HepG2 (cell line): ENCODE measurements at regions not wholly inside any gene's neighbourhood (a gene's known extent, or its start where the extent isn't known, plus 50 kb on each side); places are given as distances from the start of the nearest gene placed in this dataset.
A peak's percentile ranks its signal among the peaks of the same experiment; 100 is the strongest.

ENCODE experiments used
- CENPX ChIP-seq: sonication (generic); formaldehyde crosslinking; IDR thresholded peaks from 2 replicates; pipeline ENCODE4 v1.9.0; 2021; ENCODE audit warnings: mild to moderate bottlenecking, missing genetic modification reagents, moderate library complexity
- CHD2 ChIP-seq: IDR thresholded peaks from 2 replicates; pipeline ENCODE4 v1.6.1; 2011; ENCODE audit warnings: low read depth, low read length, improper control_type of control experiment
- FOXA3 ChIP-seq: IDR thresholded peaks from 2 replicates; pipeline ENCODE4 v1.6.1; 2016; ENCODE audit warnings: missing genetic modification reagents, missing compliant biosample characterization
- FOXP1 ChIP-seq, 2 experiments: fragments of 450-650 bp in 1 of 2; IDR thresholded peaks; 2 replicates each; pipeline ENCODE4 v1.6.1; 2017 to 2018; ENCODE audit warnings: antibody characterized with exemption in 1 of 2
- KLF15 ChIP-seq: sonication (generic); formaldehyde crosslinking; IDR thresholded peaks from 2 replicates; pipeline ENCODE4 v1.8.1; 2023; ENCODE audit warnings: borderline replicate concordance, mild to moderate bottlenecking, inconsistent platforms, missing genetic modification reagents, mixed read lengths
- NRL ChIP-seq: sonication (generic); formaldehyde crosslinking; IDR thresholded peaks from 2 replicates; pipeline ENCODE4 v1.5.0; 2020; ENCODE audit warnings: missing genetic modification reagents, mild to moderate bottlenecking, moderate library complexity, borderline replicate concordance
- SATB2 ChIP-seq: sonication (generic); formaldehyde crosslinking; IDR thresholded peaks from 2 replicates; pipeline ENCODE4 v1.5.0; 2020; ENCODE audit warnings: missing genetic modification reagents
- SIX1 ChIP-seq: sonication (generic); formaldehyde crosslinking; IDR thresholded peaks from 2 replicates; pipeline ENCODE4 v1.4.0; 2020; ENCODE audit warnings: missing genetic modification reagents, borderline replicate concordance
- SP5 ChIP-seq: IDR thresholded peaks from 2 replicates; pipeline ENCODE4 v1.6.1; 2016; ENCODE audit warnings: low read depth, borderline replicate concordance
- STAG1 ChIP-seq: sonication (generic); formaldehyde crosslinking; IDR thresholded peaks from 2 replicates; pipeline ENCODE4 v1.4.0; 2020; ENCODE audit warnings: missing genetic modification reagents
- TCF7 ChIP-seq: sonication (generic); IDR thresholded peaks from 2 replicates; pipeline ENCODE4 v1.6.1; 2016; ENCODE audit warnings: antibody characterized with exemption, low read depth
- ZBTB3 ChIP-seq: sonication (generic); formaldehyde crosslinking; IDR thresholded peaks from 2 replicates; pipeline ENCODE4 v1.4.0; 2020; ENCODE audit warnings: low read depth, mild to moderate bottlenecking, moderate library complexity, missing genetic modification reagents, borderline replicate concordance
- ZMYM2 ChIP-seq: sonication (generic); formaldehyde crosslinking; IDR thresholded peaks from 2 replicates; pipeline ENCODE4 v1.8.0; 2022; ENCODE audit warnings: mild to moderate bottlenecking, missing genetic modification reagents
- ZNF317 ChIP-seq: sonication (generic); formaldehyde crosslinking; IDR thresholded peaks from 2 replicates; pipeline ENCODE4 v1.5.0; 2020; ENCODE audit warnings: mild to moderate bottlenecking, missing genetic modification reagents
- ZNF552 ChIP-seq: sonication (generic); formaldehyde crosslinking; IDR thresholded peaks from 2 replicates; pipeline ENCODE4 v1.9.0; 2022; ENCODE audit warnings: missing genetic modification reagents, mild to moderate bottlenecking, borderline replicate concordance
- ZNF644 ChIP-seq: IDR thresholded peaks from 2 replicates; pipeline ENCODE4 v1.6.1; 2016; ENCODE audit warnings: low read depth
- ZNF709 ChIP-seq: sonication (generic); formaldehyde crosslinking; IDR thresholded peaks from 2 replicates; pipeline ENCODE4 v1.5.0; 2020; ENCODE audit warnings: mild to moderate bottlenecking, missing genetic modification reagents
- ZNF737 ChIP-seq: sonication (generic); formaldehyde crosslinking; IDR thresholded peaks from 2 replicates; pipeline ENCODE4 v1.5.0; 2020; ENCODE audit warnings: missing genetic modification reagents, mild to moderate bottlenecking, borderline replicate concordance
- ZNF749 ChIP-seq: sonication (generic); formaldehyde crosslinking; IDR thresholded peaks from 2 replicates; pipeline ENCODE4 v1.8.0; 2022; ENCODE audit warnings: mild to moderate bottlenecking, missing genetic modification reagents, moderate library complexity, borderline replicate concordance
- ZNF775 ChIP-seq: sonication (generic); formaldehyde crosslinking; IDR thresholded peaks from 2 replicates; pipeline ENCODE4 v1.4.0; 2020; ENCODE audit warnings: missing genetic modification reagents, mild to moderate bottlenecking, moderate library complexity, borderline replicate concordance
- TF ChIP-seq, protein P1 (sequence below): sonication (generic); formaldehyde crosslinking; IDR thresholded peaks from 2 replicates; pipeline ENCODE4 v1.4.0; 2020; ENCODE audit warnings: missing genetic modification reagents
- TF ChIP-seq, protein P2 (sequence below): sonication (generic); formaldehyde crosslinking; conservative IDR thresholded peaks from 2 replicates; pipeline ENCODE4 v1.8.0; 2022; ENCODE audit warnings: mild to moderate bottlenecking, moderate library complexity, missing genetic modification reagents
- TF ChIP-seq, protein P3 (sequence below): sonication (generic); formaldehyde crosslinking; IDR thresholded peaks from 2 replicates; pipeline ENCODE4 v1.5.0; 2020; ENCODE audit warnings: missing genetic modification reagents, mild to moderate bottlenecking, borderline replicate concordance
- TF ChIP-seq, protein P4 (sequence below): sonication (generic); formaldehyde crosslinking; IDR thresholded peaks from 2 replicates; pipeline ENCODE4 v1.4.0; 2020; ENCODE audit warnings: missing genetic modification reagents, borderline replicate concordance

DNA sequence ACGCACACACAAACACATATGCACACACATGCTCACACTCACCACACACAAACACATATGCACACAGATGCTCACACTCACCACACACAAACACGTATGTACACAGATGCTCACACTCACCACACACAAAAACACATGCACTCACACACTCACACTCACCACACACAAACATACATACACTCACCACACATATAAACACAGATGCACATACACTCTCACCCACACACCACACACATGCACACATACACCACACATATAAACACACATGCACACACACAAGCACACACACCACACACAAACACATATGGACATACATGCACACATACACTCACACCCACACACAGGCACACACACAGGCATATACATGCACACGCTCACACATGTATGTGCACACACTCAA, 112.3 kb downstream of the ERMARD start (continued):
- TF ChIP-seq FOXA3 (CRISPR knock-in tag), result no peak
- TF ChIP-seq, protein P1, sequence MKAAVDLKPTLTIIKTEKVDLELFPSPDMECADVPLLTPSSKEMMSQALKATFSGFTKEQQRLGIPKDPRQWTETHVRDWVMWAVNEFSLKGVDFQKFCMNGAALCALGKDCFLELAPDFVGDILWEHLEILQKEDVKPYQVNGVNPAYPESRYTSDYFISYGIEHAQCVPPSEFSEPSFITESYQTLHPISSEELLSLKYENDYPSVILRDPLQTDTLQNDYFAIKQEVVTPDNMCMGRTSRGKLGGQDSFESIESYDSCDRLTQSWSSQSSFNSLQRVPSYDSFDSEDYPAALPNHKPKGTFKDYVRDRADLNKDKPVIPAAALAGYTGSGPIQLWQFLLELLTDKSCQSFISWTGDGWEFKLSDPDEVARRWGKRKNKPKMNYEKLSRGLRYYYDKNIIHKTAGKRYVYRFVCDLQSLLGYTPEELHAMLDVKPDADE (CRISPR knock-in tag), result no peak
- no peak for TF ChIP-seq SIX1
- TF ChIP-seq, protein P2, sequence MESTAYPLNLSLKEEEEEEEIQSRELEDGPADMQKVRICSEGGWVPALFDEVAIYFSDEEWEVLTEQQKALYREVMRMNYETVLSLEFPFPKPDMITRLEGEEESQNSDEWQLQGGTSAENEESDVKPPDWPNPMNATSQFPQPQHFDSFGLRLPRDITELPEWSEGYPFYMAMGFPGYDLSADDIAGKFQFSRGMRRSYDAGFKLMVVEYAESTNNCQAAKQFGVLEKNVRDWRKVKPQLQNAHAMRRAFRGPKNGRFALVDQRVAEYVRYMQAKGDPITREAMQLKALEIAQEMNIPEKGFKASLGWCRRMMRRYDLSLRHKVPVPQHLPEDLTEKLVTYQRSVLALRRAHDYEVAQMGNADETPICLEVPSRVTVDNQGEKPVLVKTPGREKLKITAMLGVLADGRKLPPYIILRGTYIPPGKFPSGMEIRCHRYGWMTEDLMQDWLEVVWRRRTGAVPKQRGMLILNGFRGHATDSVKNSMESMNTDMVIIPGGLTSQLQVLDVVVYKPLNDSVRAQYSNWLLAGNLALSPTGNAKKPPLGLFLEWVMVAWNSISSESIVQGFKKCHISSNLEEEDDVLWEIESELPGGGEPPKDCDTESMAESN (CRISPR knock-in tag), result no peak
- TF ChIP-seq, protein P3, sequence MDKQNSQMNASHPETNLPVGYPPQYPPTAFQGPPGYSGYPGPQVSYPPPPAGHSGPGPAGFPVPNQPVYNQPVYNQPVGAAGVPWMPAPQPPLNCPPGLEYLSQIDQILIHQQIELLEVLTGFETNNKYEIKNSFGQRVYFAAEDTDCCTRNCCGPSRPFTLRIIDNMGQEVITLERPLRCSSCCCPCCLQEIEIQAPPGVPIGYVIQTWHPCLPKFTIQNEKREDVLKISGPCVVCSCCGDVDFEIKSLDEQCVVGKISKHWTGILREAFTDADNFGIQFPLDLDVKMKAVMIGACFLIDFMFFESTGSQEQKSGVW (CRISPR knock-in tag), result no peak
- no peak for TF ChIP-seq ZMYM2
- TF ChIP-seq, protein P4, sequence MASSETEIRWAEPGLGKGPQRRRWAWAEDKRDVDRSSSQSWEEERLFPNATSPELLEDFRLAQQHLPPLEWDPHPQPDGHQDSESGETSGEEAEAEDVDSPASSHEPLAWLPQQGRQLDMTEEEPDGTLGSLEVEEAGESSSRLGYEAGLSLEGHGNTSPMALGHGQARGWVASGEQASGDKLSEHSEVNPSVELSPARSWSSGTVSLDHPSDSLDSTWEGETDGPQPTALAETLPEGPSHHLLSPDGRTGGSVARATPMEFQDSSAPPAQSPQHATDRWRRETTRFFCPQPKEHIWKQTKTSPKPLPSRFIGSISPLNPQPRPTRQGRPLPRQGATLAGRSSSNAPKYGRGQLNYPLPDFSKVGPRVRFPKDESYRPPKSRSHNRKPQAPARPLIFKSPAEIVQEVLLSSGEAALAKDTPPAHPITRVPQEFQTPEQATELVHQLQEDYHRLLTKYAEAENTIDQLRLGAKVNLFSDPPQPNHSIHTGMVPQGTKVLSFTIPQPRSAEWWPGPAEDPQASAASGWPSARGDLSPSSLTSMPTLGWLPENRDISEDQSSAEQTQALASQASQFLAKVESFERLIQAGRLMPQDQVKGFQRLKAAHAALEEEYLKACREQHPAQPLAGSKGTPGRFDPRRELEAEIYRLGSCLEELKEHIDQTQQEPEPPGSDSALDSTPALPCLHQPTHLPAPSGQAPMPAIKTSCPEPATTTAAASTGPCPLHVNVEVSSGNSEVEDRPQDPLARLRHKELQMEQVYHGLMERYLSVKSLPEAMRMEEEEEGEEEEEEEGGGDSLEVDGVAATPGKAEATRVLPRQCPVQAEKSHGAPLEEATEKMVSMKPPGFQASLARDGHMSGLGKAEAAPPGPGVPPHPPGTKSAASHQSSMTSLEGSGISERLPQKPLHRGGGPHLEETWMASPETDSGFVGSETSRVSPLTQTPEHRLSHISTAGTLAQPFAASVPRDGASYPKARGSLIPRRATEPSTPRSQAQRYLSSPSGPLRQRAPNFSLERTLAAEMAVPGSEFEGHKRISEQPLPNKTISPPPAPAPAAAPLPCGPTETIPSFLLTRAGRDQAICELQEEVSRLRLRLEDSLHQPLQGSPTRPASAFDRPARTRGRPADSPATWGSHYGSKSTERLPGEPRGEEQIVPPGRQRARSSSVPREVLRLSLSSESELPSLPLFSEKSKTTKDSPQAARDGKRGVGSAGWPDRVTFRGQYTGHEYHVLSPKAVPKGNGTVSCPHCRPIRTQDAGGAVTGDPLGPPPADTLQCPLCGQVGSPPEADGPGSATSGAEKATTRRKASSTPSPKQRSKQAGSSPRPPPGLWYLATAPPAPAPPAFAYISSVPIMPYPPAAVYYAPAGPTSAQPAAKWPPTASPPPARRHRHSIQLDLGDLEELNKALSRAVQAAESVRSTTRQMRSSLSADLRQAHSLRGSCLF (CRISPR knock-in tag), result no peak
- TF ChIP-seq ZNF644 (CRISPR knock-in tag), result no peak
- TF ChIP-seq SATB2, result no peak
- TF ChIP-seq FOXP1 (IDR thresholded peaks at IDR 0.05), result peak; percentile 60
- TF ChIP-seq FOXP1 (CRISPR knock-in tag; IDR thresholded peaks at IDR 0.05), result no peak
- TF ChIP-seq ZNF749 (CRISPR knock-in tag), result no peak
- TF ChIP-seq CHD2, result no peak
- no peak for TF ChIP-seq ZNF317 (CRISPR knock-in tag)
- no peak for TF ChIP-seq ZNF775 (CRISPR knock-in tag)
- no peak for TF ChIP-seq KLF15 (CRISPR knock-in tag)
- no peak for TF ChIP-seq ZNF737 (CRISPR knock-in tag)
- TF ChIP-seq STAG1 (CRISPR knock-in tag), result no peak
- TF ChIP-seq CENPX (CRISPR knock-in tag), result no peak
- TF ChIP-seq ZNF552 (CRISPR knock-in tag), result no peak
- TF ChIP-seq ZBTB3, result no peak
- no peak for TF ChIP-seq ZNF709 (CRISPR knock-in tag)
- no peak for TF ChIP-seq TCF7
- TF ChIP-seq NRL (CRISPR knock-in tag), result no peak
- TF ChIP-seq SP5, result no peak
